HUES64 (cell line): ENCODE measurements at regions not wholly inside any gene's neighbourhood (a gene's known extent, or its start where the extent isn't known, plus 50 kb on each side); places are given as distances from the start of the nearest gene placed in this dataset.

Experiments
- H3K27ac ChIP-seq: 2 replicates; pipeline ENCODE4 v1.7.0; 2013; ENCODE audit warnings: low read depth, low read length, inconsistent platforms
- H3K27me3 ChIP-seq: 2 replicates; pipeline ENCODE4 v1.6.1; 2013; ENCODE audit warnings: mild to moderate bottlenecking, low read length; ENCODE audit not compliant: insufficient read depth
- H3K36me3 ChIP-seq: 2 replicates; pipeline ENCODE4 v1.6.1; 2013; ENCODE audit warnings: mild to moderate bottlenecking, low read length; ENCODE audit not compliant: insufficient read depth
- H3K4me1 ChIP-seq: 2 replicates; pipeline ENCODE4 v1.6.1; 2013; ENCODE audit warnings: mild to moderate bottlenecking, low read length, moderate library complexity; ENCODE audit not compliant: insufficient read depth
- H3K4me3 ChIP-seq: 2 replicates; pipeline ENCODE4 v1.5.1; 2013; ENCODE audit warnings: mild to moderate bottlenecking, low read length, moderate library complexity
- H3K9ac ChIP-seq: 2 replicates; pipeline ENCODE4 v1.6.1; 2013; ENCODE audit warnings: mild to moderate bottlenecking, low read depth, low read length
- H3K9me3 ChIP-seq: 2 replicates; pipeline ENCODE4 v1.6.1; 2013; ENCODE audit warnings: low read depth, low read length; ENCODE audit not compliant: insufficient read depth
- WGBS: fragments of 150-250, 120-280 bp; methylation state at CpG from one replicate; pipeline ENCODE4 v1.1.7; 2013; ENCODE audit warnings: missing lambda C conversion rate; 5-methylcytosine and 5-hydroxymethylcytosine counted together

- no peaks in the 10 kb centered on the region for H3K36me3 ChIP-seq
- H3K9me3 ChIP-seq, result no peaks in the 10 kb centered on the region
- 94% methylated on average over 24 of the region's 24 CpGs for WGBS
- no peak overlapping the region for H3K27ac ChIP-seq
- no peak overlapping the region for H3K9ac ChIP-seq
- H3K4me3 ChIP-seq, result no peak overlapping the region
- H3K27me3 ChIP-seq, result no peaks in the 10 kb centered on the region
- H3K4me1 ChIP-seq, result no peaks in the 10 kb centered on the region
These were observed 813.2 kb downstream of the BRD1 start for GRCh38 chr22:49014227-49015201.

- Histone ChIP-seq H3K4me1 (no peaks in the 10 kb centered on the region), H3K9me3 (no peaks in the 10 kb centered on the region), H3K27ac (no peak overlapping the region), H3K9ac (no peak overlapping the region), H3K27me3 (no peaks in the 10 kb centered on the region), H3K36me3 (no peaks in the 10 kb centered on the region), H3K4me3 (no peak overlapping the region)
- WGBS, result 95% methylated on average over 12 of the region's 12 CpGs
These were observed 814.0 kb downstream of the BRD1 start for GRCh38 chr22:49013707-49014106.

GRCh38 chr22:49012712-49013395 is 814.8 kb downstream of the BRD1 start:
- Histone ChIP-seq H3K4me1 (no peaks in the 10 kb centered on the region), H3K36me3 (no peaks in the 10 kb centered on the region), H3K4me3 (no peak overlapping the region), H3K9me3 (no peaks in the 10 kb centered on the region), H3K9ac (no peak overlapping the region), H3K27ac (no peak overlapping the region), H3K27me3 (no peaks in the 10 kb centered on the region)
- 93% methylated on average over 12 of the region's 12 CpGs for WGBS

GRCh38 chr22:49011769-49012648 is 815.7 kb downstream of the BRD1 start:
- H3K9ac ChIP-seq, result no peak overlapping the region
- no peaks in the 10 kb centered on the region for H3K36me3 ChIP-seq
- no peak overlapping the region for H3K4me3 ChIP-seq
- no peaks in the 10 kb centered on the region for H3K27me3 ChIP-seq
- no peaks in the 10 kb centered on the region for H3K9me3 ChIP-seq
- H3K27ac ChIP-seq, result no peak overlapping the region
- no peaks in the 10 kb centered on the region for H3K4me1 ChIP-seq
- 83% methylated on average over 16 of the region's 16 CpGs for WGBS

GRCh38 chr22:49011379-49011768 is 816.3 kb downstream of the BRD1 start:
- 89% methylated on average over 11 of the region's 11 CpGs for WGBS
- Histone ChIP-seq H3K36me3 (no peaks in the 10 kb centered on the region), H3K9me3 (no peaks in the 10 kb centered on the region), H3K27ac (no peak overlapping the region), H3K4me3 (no peak overlapping the region), H3K9ac (no peak overlapping the region), H3K4me1 (no peaks in the 10 kb centered on the region), H3K27me3 (no peaks in the 10 kb centered on the region)

GRCh38 chr22:49010901-49011300 is 816.8 kb downstream of the BRD1 start:
- no peak overlapping the region for H3K27ac ChIP-seq
- no peaks in the 10 kb centered on the region for H3K4me1 ChIP-seq
- no peaks in the 10 kb centered on the region for H3K36me3 ChIP-seq
- no peak overlapping the region for H3K9ac ChIP-seq
- H3K9me3 ChIP-seq, result no peaks in the 10 kb centered on the region
- no peak overlapping the region for H3K4me3 ChIP-seq
- H3K27me3 ChIP-seq, result no peaks in the 10 kb centered on the region
- WGBS, result 95% methylated on average over 12 of the region's 12 CpGs

- no peak overlapping the region for H3K4me3 ChIP-seq
- H3K4me1 ChIP-seq, result no peaks in the 10 kb centered on the region
- no peaks in the 10 kb centered on the region for H3K9me3 ChIP-seq
- H3K27ac ChIP-seq, result no peak overlapping the region
- WGBS, result 95% methylated on average over 25 of the region's 25 CpGs
- H3K27me3 ChIP-seq, result no peaks in the 10 kb centered on the region
- H3K9ac ChIP-seq, result no peak overlapping the region
- H3K36me3 ChIP-seq, result no peaks in the 10 kb centered on the region
These were observed 817.4 kb downstream of the BRD1 start for GRCh38 chr22:49010070-49010863.

- WGBS, result 95% methylated on average over 12 of the region's 12 CpGs
- no peaks in the 10 kb centered on the region for H3K9me3 ChIP-seq
- H3K27me3 ChIP-seq, result no peaks in the 10 kb centered on the region
- no peaks in the 10 kb centered on the region for H3K36me3 ChIP-seq
- H3K4me3 ChIP-seq, result no peak overlapping the region
- H3K4me1 ChIP-seq, result no peaks in the 10 kb centered on the region
- no peak overlapping the region for H3K9ac ChIP-seq
- H3K27ac ChIP-seq, result no peak overlapping the region
These were observed 818.2 kb downstream of the BRD1 start for GRCh38 chr22:49009359-49010063.

- H3K9ac ChIP-seq, result no peak overlapping the region
- H3K4me3 ChIP-seq, result no peak overlapping the region
- no peaks in the 10 kb centered on the region for H3K36me3 ChIP-seq
- no peaks in the 10 kb centered on the region for H3K9me3 ChIP-seq
- H3K27ac ChIP-seq, result no peak overlapping the region
- 96% methylated on average over 18 of the region's 18 CpGs for WGBS
- H3K27me3 ChIP-seq, result no peaks in the 10 kb centered on the region
- no peaks in the 10 kb centered on the region for H3K4me1 ChIP-seq
These were observed 818.9 kb downstream of the BRD1 start for GRCh38 chr22:49008682-49009235.
